GM12878 (cell line): ENCODE measurements at regions not wholly inside any gene's neighbourhood (a gene's known extent, or its start where the extent isn't known, plus 50 kb on each side); places are given as distances from the start of the nearest gene placed in this dataset.

Source experiments
- ATAC-seq: fragments of 200-7000 bp; cut with Tn5 transposase; 3 replicates; pipeline ENCODE4 v1.9.1; 2020; ENCODE audit warnings: mild to moderate bottlenecking, moderate library complexity
- BruUV-seq: library from RNA; stranded (reverse); fragments of 400-500 nt; replicated peaks from 2 replicates; lab custom pipeline; 2021; lab: Mats Ljungman, UMichigan
- CTCF ChIA-PET: fragments of 300-600 bp; sonication (Branson Sonifier 250); formaldehyde crosslinking; extraction: SDS; loops from one replicate; lab custom pipeline; 2021; ENCODE audit warnings: inconsistent platforms; lab: Yijun Ruan, JAX
- POLR2A ChIA-PET: fragments of 350-600 bp; formaldehyde crosslinking; extraction: SDS; loops from one replicate; lab custom pipeline; 2021; ENCODE audit warnings: inconsistent platforms; lab: Charles Lee
- RAD21 ChIA-PET: fragments of 300-600 bp; sonication (Branson Sonifier 250); formaldehyde crosslinking; loops from one replicate; lab custom pipeline; 2023; ENCODE audit warnings: antibody characterized with exemption; ENCODE audit not compliant: unreplicated experiment; lab: Charles Lee
- SMC1A ChIA-PET: fragments of 300-600 bp; sonication (Branson Sonifier 250); formaldehyde crosslinking; loops from one replicate; lab custom pipeline; 2023; ENCODE audit not compliant: unreplicated experiment, uncharacterized antibody; lab: Charles Lee
- DNase-seq: peaks from one replicate; pipeline ENCODE4 v3.0.0-alpha.2; 2011; ENCODE audit warnings: low read depth, low spot score
- FAIRE-seq: peaks from 3 replicates; lab custom pipeline; 2011; peaks lifted over from hg19 to GRCh38; lab: Jason Lieb, UNC
- H2AFZ ChIP-seq: 2 replicates; pipeline ENCODE4 v1.6.0; 2011; ENCODE audit warnings: low read depth, low read length, control low read depth; ENCODE audit not compliant: control insufficient read depth
- H3K27ac ChIP-seq: 2 replicates; pipeline ENCODE4 v1.5.1; 2011; ENCODE audit warnings: control low read depth; ENCODE audit not compliant: control insufficient read depth, insufficient read depth
- H3K27me3 ChIP-seq, 2 experiments: replicated peaks in 1 of 2; 2 replicates each; pipeline versions ENCODE4 v1.6.0 to v1.6.1; 2011; ENCODE audit warnings: low read length in 1 of 2; ENCODE audit not compliant: control insufficient read depth in 2 of 2, insufficient read depth in 2 of 2
- H3K36me3 ChIP-seq, 2 experiments: 2 replicates each; pipeline ENCODE4 v1.5.1; 2011; ENCODE audit warnings: low read length in 1 of 2; ENCODE audit not compliant: control insufficient read depth in 2 of 2, insufficient read depth in 2 of 2
- H3K4me1 ChIP-seq: 2 replicates; pipeline ENCODE4 v1.6.1; 2011; ENCODE audit warnings: mild to moderate bottlenecking, low read length, moderate library complexity, mixed read lengths; ENCODE audit not compliant: control insufficient read depth, insufficient read depth
- H3K4me2 ChIP-seq: 2 replicates; pipeline ENCODE4 v1.6.0; 2011; ENCODE audit warnings: control low read depth; ENCODE audit not compliant: control insufficient read depth, insufficient read depth
- H3K4me3 ChIP-seq: fragments of 200-600 bp; sonication (generic); 2 replicates; pipeline ENCODE4 v1.5.1; 2016
- H3K79me2 ChIP-seq: 2 replicates; pipeline ENCODE4 v1.6.0; 2011; ENCODE audit warnings: low read length; ENCODE audit not compliant: control insufficient read depth, insufficient read depth
- H3K9ac ChIP-seq: 2 replicates; pipeline ENCODE4 v1.8.0; 2011; ENCODE audit warnings: low read length, control low read depth, mixed read lengths; ENCODE audit not compliant: control insufficient read depth, insufficient read depth
- H3K9me3 ChIP-seq: replicated peaks from 3 replicates; pipeline ENCODE4 v1.5.1; 2011; ENCODE audit warnings: mild to moderate bottlenecking, low read length; ENCODE audit not compliant: control insufficient read depth, insufficient read depth
- H4K20me1 ChIP-seq: 2 replicates; pipeline ENCODE4 v1.6.0; 2011; ENCODE audit not compliant: control insufficient read depth, insufficient read depth
- CBX5 ChIP-seq: sonication (generic); IDR thresholded peaks from 2 replicates; pipeline ENCODE4 v1.6.1; 2016; ENCODE audit warnings: low read depth, moderate library complexity, mild to moderate bottlenecking, inconsistent platforms
- CEBPB ChIP-seq, 2 experiments: fragments of 150-350 bp in 1 of 2; IDR thresholded peaks; 2 replicates each; pipeline ENCODE4 v1.6.1; 2012 to 2014; ENCODE audit warnings: low read depth in 2 of 2, low read length in 2 of 2, borderline replicate concordance in 1 of 2, inconsistent platforms in 1 of 2
- CHD4 ChIP-seq: fragments of 200-600 bp; sonication (generic); IDR thresholded peaks from 2 replicates; pipeline ENCODE4 v1.6.1; 2016; ENCODE audit warnings: mild to moderate bottlenecking
- EP300 ChIP-seq, 2 experiments: fragments of 150-350 bp in 1 of 2; IDR thresholded peaks; 2 replicates each; pipeline ENCODE4 v1.6.1; 2011 to 2012; ENCODE audit warnings: low read depth in 2 of 2, low read length in 2 of 2, borderline replicate concordance in 1 of 2, improper control_type of control experiment in 1 of 2, inconsistent platforms in 1 of 2; ENCODE audit not compliant: control insufficient read depth in 1 of 2
- ETV6 ChIP-seq, 2 experiments: fragments of 450-650 bp in 1 of 2; IDR thresholded peaks in 1 of 2; conservative IDR thresholded peaks in 1 of 2; 2 replicates each; pipeline ENCODE4 v1.6.1; 2014; ENCODE audit warnings: antibody characterized with exemption in 1 of 2, borderline replicate concordance in 1 of 2, low read depth in 1 of 2, mild to moderate bottlenecking in 1 of 2, moderate library complexity in 1 of 2
- HDGF ChIP-seq: fragments of 450-650 bp; IDR thresholded peaks from 2 replicates; pipeline ENCODE4 v1.6.1; 2016; ENCODE audit warnings: antibody characterized with exemption
- JUNB ChIP-seq: IDR thresholded peaks from 2 replicates; pipeline ENCODE4 v1.6.1; 2016; ENCODE audit warnings: antibody characterized with exemption, mild to moderate bottlenecking
- MTA2 ChIP-seq: fragments of 450-650 bp; IDR thresholded peaks from 2 replicates; pipeline ENCODE4 v1.6.1; 2016; ENCODE audit warnings: low read depth, mild to moderate bottlenecking, moderate library complexity
- RAD21 ChIP-seq: IDR thresholded peaks from 2 replicates; pipeline ENCODE4 v1.6.1; 2011; ENCODE audit warnings: mild to moderate bottlenecking, low read depth, low read length, moderate library complexity; ENCODE audit not compliant: insufficient read depth
- SMC3 ChIP-seq: IDR thresholded peaks from 2 replicates; pipeline ENCODE4 v1.6.1; 2011; ENCODE audit warnings: low read length, improper control_type of control experiment, borderline replicate concordance
- STAT1 ChIP-seq: fragments of 450-650 bp; conservative IDR thresholded peaks from 2 replicates; pipeline ENCODE4 v1.6.1; 2014; ENCODE audit warnings: antibody characterized with exemption, mild to moderate bottlenecking
- STAT3 ChIP-seq: IDR thresholded peaks from 2 replicates; pipeline ENCODE4 v1.6.1; 2011; ENCODE audit warnings: low read depth, low read length, improper control_type of control experiment
- SUPT20H ChIP-seq: IDR thresholded peaks from 2 replicates; pipeline ENCODE4 v1.6.1; 2011; ENCODE audit warnings: low read depth, mild to moderate bottlenecking, low read length, moderate library complexity, borderline replicate concordance; ENCODE audit not compliant: control insufficient read depth
- TCF12 ChIP-seq: IDR thresholded peaks from 2 replicates; pipeline ENCODE4 v1.6.1; 2011; ENCODE audit warnings: low read depth, mild to moderate bottlenecking, low read length
- TCF3 ChIP-seq: IDR thresholded peaks from 2 replicates; pipeline ENCODE4 v1.6.1; 2012; ENCODE audit warnings: low read depth, mild to moderate bottlenecking, low read length, borderline replicate concordance; ENCODE audit not compliant: insufficient read depth
- WRNIP1 ChIP-seq: IDR thresholded peaks from 2 replicates; pipeline ENCODE4 v1.6.1; 2011; ENCODE audit warnings: low read depth, low read length, improper control_type of control experiment, borderline replicate concordance
- ZNF622 ChIP-seq: fragments of 450-650 bp; IDR thresholded peaks from 2 replicates; pipeline ENCODE4 v1.6.1; 2017; ENCODE audit warnings: mild to moderate bottlenecking, inconsistent platforms
- ZNF687 ChIP-seq: fragments of 450-650 bp; IDR thresholded peaks from 2 replicates; pipeline ENCODE4 v1.6.1; 2017; ENCODE audit warnings: mild to moderate bottlenecking, moderate library complexity
- WGBS: methylation state at CpG from one replicate; pipeline ENCODE4 v1.1.6; 2016; ENCODE audit warnings: low lambda C conversion rate; ENCODE audit not compliant: insufficient replicate concordance, insufficient coverage; ENCODE audit errors: missing lambda C conversion rate; 5-methylcytosine and 5-hydroxymethylcytosine counted together
- in situ Hi-C: fragments of 300-500 bp; cut with MboI; formaldehyde crosslinking; loops from 9 replicates; pipeline ENCODE4 v1.14.3; 2018; ENCODE audit warnings: mixed read lengths
- intact Hi-C: fragments of 100-400 bp; cut with micrococcal nuclease; formaldehyde crosslinking; loops from one replicate; pipeline ENCODE4 v1.14.2; 2022; ENCODE audit not compliant: unreplicated experiment
- TF ChIP-seq, protein P1 (sequence below): fragments of 150-350 bp; IDR thresholded peaks from 2 replicates; pipeline ENCODE4 v1.6.1; 2016; ENCODE audit warnings: low read depth, low read length

GRCh38 chr1:232894436-232894835 is 56.0 kb upstream of the NTPCR start:
- RAD21 ChIA-PET, result no interaction called here
- in situ Hi-C loops, result no loop called here
- no peak overlapping the region for H3K9ac ChIP-seq
- CTCF ChIA-PET, result no interaction called here
- 46% methylated on average over 3 of the region's 3 CpGs for WGBS
- no peaks in the 10 kb centered on the region for H3K79me2 ChIP-seq
- BruUV-seq, result no TSS peak
- SMC1A ChIA-PET, result no interaction called here
- FAIRE-seq (no peak), ATAC-seq (no peak)
- no peak overlapping the region for H3K4me2 ChIP-seq
- H3K27me3 ChIP-seq, result peaks cover 0 to 4% of the 10 kb centered on the region in 2 experiments; a peak in 1 of 4 replicates
- POLR2A ChIA-PET, result no interaction called here
- TF ChIP-seq SUPT20H (no peak), SMC3 (no peak), RAD21 (no peak), WRNIP1 (no peak), CHD4 (no peak), ETV6 (conservative IDR thresholded peaks at IDR 0.05 in 1 of 2, IDR thresholded peaks at IDR 0.05 in 1 of 2; ENCODE audit: borderline replicate concordance in 1 of 2, low read depth in 1 of 2) (no peak), ZNF687 (no peak), STAT1 (no peak), EP300 (IDR thresholded peaks at IDR 0.05; ENCODE audit: borderline replicate concordance in 1 of 2, control insufficient read depth in 1 of 2, low read depth in 2 of 2, low read length in 2 of 2) (no peak), HDGF (no peak), STAT3 (no peak), TCF12 (no peak), ZNF622 (no peak), TCF3 (no peak), CEBPB (IDR thresholded peaks at IDR 0.05; ENCODE audit: borderline replicate concordance in 1 of 2, low read depth in 2 of 2, low read length in 2 of 2) (no peak), JUNB (no peak), CBX5 (no peak), MTA2 (no peak)
- TF ChIP-seq, protein P1, sequence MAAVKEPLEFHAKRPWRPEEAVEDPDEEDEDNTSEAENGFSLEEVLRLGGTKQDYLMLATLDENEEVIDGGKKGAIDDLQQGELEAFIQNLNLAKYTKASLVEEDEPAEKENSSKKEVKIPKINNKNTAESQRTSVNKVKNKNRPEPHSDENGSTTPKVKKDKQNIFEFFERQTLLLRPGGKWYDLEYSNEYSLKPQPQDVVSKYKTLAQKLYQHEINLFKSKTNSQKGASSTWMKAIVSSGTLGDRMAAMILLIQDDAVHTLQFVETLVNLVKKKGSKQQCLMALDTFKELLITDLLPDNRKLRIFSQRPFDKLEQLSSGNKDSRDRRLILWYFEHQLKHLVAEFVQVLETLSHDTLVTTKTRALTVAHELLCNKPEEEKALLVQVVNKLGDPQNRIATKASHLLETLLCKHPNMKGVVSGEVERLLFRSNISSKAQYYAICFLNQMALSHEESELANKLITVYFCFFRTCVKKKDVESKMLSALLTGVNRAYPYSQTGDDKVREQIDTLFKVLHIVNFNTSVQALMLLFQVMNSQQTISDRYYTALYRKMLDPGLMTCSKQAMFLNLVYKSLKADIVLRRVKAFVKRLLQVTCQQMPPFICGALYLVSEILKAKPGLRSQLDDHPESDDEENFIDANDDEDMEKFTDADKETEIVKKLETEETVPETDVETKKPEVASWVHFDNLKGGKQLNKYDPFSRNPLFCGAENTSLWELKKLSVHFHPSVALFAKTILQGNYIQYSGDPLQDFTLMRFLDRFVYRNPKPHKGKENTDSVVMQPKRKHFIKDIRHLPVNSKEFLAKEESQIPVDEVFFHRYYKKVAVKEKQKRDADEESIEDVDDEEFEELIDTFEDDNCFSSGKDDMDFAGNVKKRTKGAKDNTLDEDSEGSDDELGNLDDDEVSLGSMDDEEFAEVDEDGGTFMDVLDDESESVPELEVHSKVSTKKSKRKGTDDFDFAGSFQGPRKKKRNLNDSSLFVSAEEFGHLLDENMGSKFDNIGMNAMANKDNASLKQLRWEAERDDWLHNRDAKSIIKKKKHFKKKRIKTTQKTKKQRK, result no peak
- TF ChIP-seq, all 136 proteins: peak for 0
- Histone ChIP-seq H2AFZ (no peak overlapping the region), H3K4me3 (no peak overlapping the region), H3K4me1 (no peaks in the 10 kb centered on the region), H4K20me1 (no peaks in the 10 kb centered on the region), H3K36me3 (no peaks in the 10 kb centered on the region), H3K27ac (no peak overlapping the region), H3K9me3 (no peaks in the 10 kb centered on the region)
- intact Hi-C loops, result no loop called here
- no peak for DNase-seq
